WTC11 (cell line): ENCODE measurements at regions not wholly inside any gene's neighbourhood (a gene's known extent, or its start where the extent isn't known, plus 50 kb on each side); places are given as distances from the start of the nearest gene placed in this dataset.

Experiments
- ATAC-seq: fragments of 200-7000 bp; cut with Tn5 transposase; 2 replicates; pipeline ENCODE4 v1.10.0; 2021; ENCODE audit warnings: mild to moderate bottlenecking, moderate library complexity
- CTCF ChIA-PET: fragments of 300-600 bp; sonication (Branson Sonifier 250); formaldehyde crosslinking; loops from one replicate; lab custom pipeline; 2021; ENCODE audit warnings: antibody characterized with exemption; lab: Charles Lee
- POLR2A ChIA-PET: fragments of 350-600 bp; sonication (Branson Sonifier 250); formaldehyde crosslinking; loops from one replicate; lab custom pipeline; 2021; ENCODE audit warnings: antibody characterized with exemption; lab: Charles Lee
- DNase-seq: peaks from one replicate; pipeline ENCODE4 v3.0.0; 2021; ENCODE audit warnings: low spot score
- H3K27ac Mint-ChIP-seq: 2 replicates; pipeline ENCODE4 v1.8.0; 2021; ENCODE audit warnings: mixed read lengths
- H3K27me3 Mint-ChIP-seq: 2 replicates; pipeline ENCODE4 v1.8.0; 2021; ENCODE audit warnings: low read depth, mild to moderate bottlenecking, moderate library complexity, mixed read lengths
- H3K36me3 Mint-ChIP-seq: 2 replicates; pipeline ENCODE4 v1.8.0; 2021; ENCODE audit warnings: mixed read lengths
- H3K4me1 Mint-ChIP-seq: 2 replicates; pipeline ENCODE4 v1.8.0; 2022; ENCODE audit warnings: mixed read lengths
- H3K4me3 Mint-ChIP-seq: 2 replicates; pipeline ENCODE4 v1.8.0; 2021; ENCODE audit warnings: mild to moderate bottlenecking, moderate library complexity, mixed read lengths
- H3K9me3 Mint-ChIP-seq: 2 replicates; pipeline ENCODE4 v1.8.0; 2021; ENCODE audit warnings: mixed read lengths
- AR ChIP-seq: fragments of 250-450 bp; sonication (Bioruptor Pico); IDR thresholded peaks from 2 replicates; pipeline ENCODE4 v1.9.0; 2021; ENCODE audit warnings: mild to moderate bottlenecking
- E2F5 ChIP-seq: sonication (generic); formaldehyde crosslinking; IDR thresholded peaks from 2 replicates; pipeline ENCODE4 v1.8.1; 2022; ENCODE audit warnings: mild to moderate bottlenecking, moderate library complexity, missing genetic modification reagents
- EMX1 ChIP-seq: fragments of 250-450 bp; sonication (Bioruptor Pico); IDR thresholded peaks from 2 replicates; pipeline ENCODE4 v1.8.0; 2021; ENCODE audit warnings: mild to moderate bottlenecking
- ETV6 ChIP-seq: sonication (generic); formaldehyde crosslinking; IDR thresholded peaks from 2 replicates; pipeline ENCODE4 v1.8.1; 2022; ENCODE audit warnings: mild to moderate bottlenecking, missing genetic modification reagents
- HMGA2 ChIP-seq: fragments of 250-450 bp; sonication (Bioruptor Pico); IDR thresholded peaks from 2 replicates; pipeline ENCODE4 v1.4.0; 2021; ENCODE audit warnings: mild to moderate bottlenecking, moderate library complexity
- NFYB ChIP-seq: sonication (generic); formaldehyde crosslinking; conservative IDR thresholded peaks from 2 replicates; pipeline ENCODE4 v1.8.0; 2022; ENCODE audit warnings: low read depth, missing genetic modification reagents
- NR3C1 ChIP-seq: sonication (generic); formaldehyde crosslinking; conservative IDR thresholded peaks from 2 replicates; pipeline ENCODE4 v1.8.1; 2023; ENCODE audit warnings: low read depth, mild to moderate bottlenecking, missing genetic modification reagents
- STAT6 ChIP-seq: sonication (generic); formaldehyde crosslinking; conservative IDR thresholded peaks from 2 replicates; pipeline ENCODE4 v1.8.1; 2023; ENCODE audit warnings: mild to moderate bottlenecking, low read depth, missing genetic modification reagents, moderate library complexity
- TP53 ChIP-seq: sonication (generic); formaldehyde crosslinking; IDR thresholded peaks from 2 replicates; pipeline ENCODE4 v1.8.1; 2023; ENCODE audit warnings: mild to moderate bottlenecking, missing genetic modification reagents
- ZNF281 ChIP-seq: sonication (generic); formaldehyde crosslinking; IDR thresholded peaks from 2 replicates; pipeline ENCODE4 v1.8.0; 2023; ENCODE audit warnings: mild to moderate bottlenecking, missing genetic modification reagents
- ZNF317 ChIP-seq: sonication (generic); formaldehyde crosslinking; IDR thresholded peaks from 2 replicates; pipeline ENCODE4 v1.8.1; 2023; ENCODE audit warnings: low read depth, mild to moderate bottlenecking, moderate library complexity, missing genetic modification reagents, borderline replicate concordance
- ZNF396 ChIP-seq: fragments of 250-450 bp; sonication (Bioruptor Pico); IDR thresholded peaks from 2 replicates; pipeline ENCODE4 v1.8.0; 2021; ENCODE audit warnings: mild to moderate bottlenecking, moderate library complexity, borderline replicate concordance
- ZNF423 ChIP-seq: fragments of 250-450 bp; sonication (Bioruptor Pico); IDR thresholded peaks from 2 replicates; pipeline ENCODE4 v2.1.2; 2022; ENCODE audit warnings: mild to moderate bottlenecking, moderate library complexity

- TF ChIP-seq NFYB (CRISPR knock-in tag), result no peak
- TF ChIP-seq, all 79 proteins: peak for 1
Measured at GRCh38 chr4:32462944-32463343, 1742.8 kb downstream of the PCDH7 start (continued).

- Mint-ChIP-seq H3K4me1 (peaks cover 5% of the 10 kb centered on the region; the same call in 1 of the 2 replicates), H3K36me3 (no peaks in the 10 kb centered on the region), H3K27me3 (no peaks in the 10 kb centered on the region), H3K27ac (no peak overlapping the region), H3K9me3 (peaks cover 5% of the 10 kb centered on the region; the same call in 1 of the 2 replicates), H3K4me3 (no peak overlapping the region)
- ChIA-PET CTCF (no interaction called here), POLR2A (no interaction called here)
- no peak for DNase-seq
- TF ChIP-seq ZNF423 (CRISPR knock-in tag), result no peak
- TF ChIP-seq ETV6, result no peak
- no peak for ATAC-seq
Measured at GRCh38 chr4:32470087-32470585, 1750.0 kb downstream of the PCDH7 start.

GRCh38 chr4:32472918-32473317, 1752.7 kb downstream of the PCDH7 start:
- H3K27ac Mint-ChIP-seq, result no peak overlapping the region
- peak; percentile 79 for ATAC-seq
- no peak for TF ChIP-seq STAT6
- no peak for TF ChIP-seq HMGA2
- TF ChIP-seq TP53 (CRISPR knock-in tag), result no peak

GRCh38 chr4:32475710-32476109, 1755.5 kb downstream of the PCDH7 start:
- peaks cover 5% of the 10 kb centered on the region; the same call in 1 of the 2 replicates for H3K9me3 Mint-ChIP-seq
- no peaks in the 10 kb centered on the region for H3K27me3 Mint-ChIP-seq
- CTCF ChIA-PET, result no interaction called here

More at GRCh38 chr4:32472918-32473317, 1752.7 kb downstream of the PCDH7 start:
- Mint-ChIP-seq H3K36me3 (no peaks in the 10 kb centered on the region), H3K4me3 (no peak overlapping the region), H3K27me3 (no peaks in the 10 kb centered on the region), H3K4me1 (peaks cover 5% of the 10 kb centered on the region; the same call in 1 of the 2 replicates), H3K9me3 (peaks cover 5% of the 10 kb centered on the region; the same call in 1 of the 2 replicates)
- DNase-seq, result no peak
- POLR2A ChIA-PET, result no interaction called here
- CTCF ChIA-PET, result no interaction called here

More at GRCh38 chr4:32475710-32476109, 1755.5 kb downstream of the PCDH7 start:
- DNase-seq, result no peak
- no peaks in the 10 kb centered on the region for H3K36me3 Mint-ChIP-seq
- peaks cover 5% of the 10 kb centered on the region; the same call in 1 of the 2 replicates for H3K4me1 Mint-ChIP-seq
- no peak overlapping the region for H3K4me3 Mint-ChIP-seq
- TF ChIP-seq E2F5 (CRISPR knock-in tag), result no peak
- TF ChIP-seq ZNF396 (CRISPR knock-in tag), result no peak
- no peak for TF ChIP-seq NR3C1 (CRISPR knock-in tag)
- no peak for TF ChIP-seq STAT6
- TF ChIP-seq AR (CRISPR knock-in tag), result no peak
- no peak for TF ChIP-seq ZNF281
- no peak for TF ChIP-seq ZNF317 (CRISPR knock-in tag)
- no peak for TF ChIP-seq EMX1 (CRISPR knock-in tag)
- no peak for TF ChIP-seq HMGA2
- H3K27ac Mint-ChIP-seq, result no peak overlapping the region
- no peak for ATAC-seq
- POLR2A ChIA-PET, result no interaction called here
